Ovary (tissue), 3 donors: ENCODE measurements at regions not wholly inside any gene's neighbourhood (a gene's known extent, or its start where the extent isn't known, plus 50 kb on each side); places are given as distances from the start of the nearest gene placed in this dataset.

Experiments
- EP300 ChIP-seq: sonication (generic); formaldehyde crosslinking; IDR thresholded peaks from one replicate; pipeline ENCODE4 v1.6.1; 2017; ENCODE audit warnings: antibody characterized with exemption
- POLR2A ChIP-seq: fragments of 450-650 bp; IDR thresholded peaks from one replicate; pipeline ENCODE4 v1.6.1; 2017; ENCODE audit warnings: antibody characterized with exemption, mild to moderate bottlenecking, moderate library complexity
- TF ChIP-seq, protein P1 (sequence below), 3 donors: fragments of 450-650 bp in 2 of 3; fragments of 200-600 bp in 1 of 3; IDR thresholded peaks; one replicate each; pipeline versions ENCODE4 v1.5.1 to v1.8.0; 2016 to 2022; ENCODE audit warnings: antibody characterized with exemption in 3 of 3, mild to moderate bottlenecking in 1 of 3
- donor health status: DM: no; HTN: no; CAD: no.

DNA sequence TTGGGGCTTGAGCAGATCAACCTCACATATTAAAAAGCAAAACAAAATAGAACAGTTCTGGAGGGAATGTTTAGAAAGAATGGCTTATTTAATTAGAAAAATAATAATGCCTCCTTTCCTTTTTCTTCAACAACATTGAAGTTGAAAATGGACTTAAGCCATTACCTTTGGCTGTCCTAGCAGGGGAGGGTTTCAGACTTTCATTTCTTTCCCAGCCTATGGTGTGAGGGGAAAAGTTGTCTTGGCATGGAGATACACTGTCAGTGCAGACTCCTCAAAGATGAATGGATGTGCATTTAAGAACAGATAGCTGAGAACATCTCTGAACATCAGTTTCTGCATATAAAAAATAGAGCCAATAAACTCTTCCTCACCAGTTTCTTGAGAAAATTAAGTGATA, 169.5 kb downstream of the PAX1 start:
- TF ChIP-seq POLR2A (no peak), EP300 (no peak)
- TF ChIP-seq, protein P1, sequence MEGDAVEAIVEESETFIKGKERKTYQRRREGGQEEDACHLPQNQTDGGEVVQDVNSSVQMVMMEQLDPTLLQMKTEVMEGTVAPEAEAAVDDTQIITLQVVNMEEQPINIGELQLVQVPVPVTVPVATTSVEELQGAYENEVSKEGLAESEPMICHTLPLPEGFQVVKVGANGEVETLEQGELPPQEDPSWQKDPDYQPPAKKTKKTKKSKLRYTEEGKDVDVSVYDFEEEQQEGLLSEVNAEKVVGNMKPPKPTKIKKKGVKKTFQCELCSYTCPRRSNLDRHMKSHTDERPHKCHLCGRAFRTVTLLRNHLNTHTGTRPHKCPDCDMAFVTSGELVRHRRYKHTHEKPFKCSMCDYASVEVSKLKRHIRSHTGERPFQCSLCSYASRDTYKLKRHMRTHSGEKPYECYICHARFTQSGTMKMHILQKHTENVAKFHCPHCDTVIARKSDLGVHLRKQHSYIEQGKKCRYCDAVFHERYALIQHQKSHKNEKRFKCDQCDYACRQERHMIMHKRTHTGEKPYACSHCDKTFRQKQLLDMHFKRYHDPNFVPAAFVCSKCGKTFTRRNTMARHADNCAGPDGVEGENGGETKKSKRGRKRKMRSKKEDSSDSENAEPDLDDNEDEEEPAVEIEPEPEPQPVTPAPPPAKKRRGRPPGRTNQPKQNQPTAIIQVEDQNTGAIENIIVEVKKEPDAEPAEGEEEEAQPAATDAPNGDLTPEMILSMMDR (IDR thresholded peaks at IDR 0.05), result no peak
